CD4-positive, alpha-beta T cell treated with Interleukin-6 for 4 hours (primary cell): ENCODE measurements at regions not wholly inside any gene's neighbourhood (a gene's known extent, or its start where the extent isn't known, plus 50 kb on each side); places are given as distances from the start of the nearest gene placed in this dataset.

Experiments used
- DNase-seq: peaks from one replicate; pipeline ENCODE4 v3.0.0-alpha.2; 2020; ENCODE audit warnings: mixed read lengths

- DNase-seq: no peak
These were observed 54.0 kb upstream of the CCBE1 start for GRCh38 chr18:59751186-59751585.

- DNase-seq: no peak
These were observed 51.6 kb upstream of the CCBE1 start for GRCh38 chr18:59748628-59749360.
